ENCODE measurements at regions not wholly inside any gene's neighbourhood (a gene's known extent, or its start where the extent isn't known, plus 50 kb on each side); places are given as distances from the start of the nearest gene placed in this dataset.

GRCh38 chr14:41404126-41404525 lies 202.6 kb upstream of the LRFN5 start:
- ATAC-seq, result no peak
- POLR2A ChIA-PET, result no interaction called here

GRCh38 chr14:41403360-41403759 lies 203.3 kb upstream of the LRFN5 start:
- H3K4me1 ChIP-seq (ENCODE audit: control insufficient read depth in 1 of 2, insufficient read depth in 2 of 2, low read length in 2 of 2), result no peaks in the 10 kb centered on the region
- H3K9me2 ChIP-seq (ENCODE audit: insufficient read depth), result no peaks in the 10 kb centered on the region
- DNase-seq (ENCODE audit: low read depth, low spot score) (no peak), ATAC-seq (no peak)
- ChIA-PET RAD21 (ENCODE audit: low non-redundant PET in 1 of 2, low total read pairs in 2 of 2, uncharacterized antibody in 2 of 2, unreplicated experiment in 2 of 2) (no interaction called here), POLR2A (no interaction called here), CTCF (no interaction called here)
- H3K9ac ChIP-seq (ENCODE audit: low read length), result no peak overlapping the region
- no peaks in the 10 kb centered on the region for H3K79me2 ChIP-seq (ENCODE audit: insufficient read depth, low read length)
- BruUV-seq (replicated peaks), result no TSS peak
- TF ChIP-seq CEBPB (IDR thresholded peaks at IDR 0.05; ENCODE audit: low read depth) (no peak), SRF (IDR thresholded peaks at IDR 0.05; ENCODE audit: low read depth) (no peak), EGR1 (IDR thresholded peaks at IDR 0.05; ENCODE audit: low read depth) (no peak), POLR2AphosphoS5 (IDR thresholded peaks at IDR 0.05; ENCODE audit: low read depth, low read length) (no peak), SP1 (IDR thresholded peaks at IDR 0.05; ENCODE audit: low read depth) (no peak), TCF7L2 (IDR thresholded peaks at IDR 0.05; ENCODE audit: borderline replicate concordance, extremely low read depth, insufficient read depth, insufficient read length) (no peak), CTCF (IDR thresholded peaks at IDR 0.05 in 2 of 3, conservative IDR thresholded peaks at IDR 0.05 in 1 of 3; ENCODE audit: borderline replicate concordance in 1 of 3, insufficient read depth in 1 of 3, low read depth in 2 of 3, low read length in 2 of 3) (no peak), POLR2A (IDR thresholded peaks at IDR 0.05; ENCODE audit: borderline replicate concordance, extremely low read depth, insufficient read depth, insufficient read length) (no peak), EZH2 (IDR thresholded peaks at IDR 0.05) (no peak), FOSL1 (IDR thresholded peaks at IDR 0.05; ENCODE audit: low read depth) (no peak), EZH2phosphoT487 (IDR thresholded peaks at IDR 0.05; ENCODE audit: borderline replicate concordance) (no peak), SIN3A (IDR thresholded peaks at IDR 0.05; ENCODE audit: low read depth) (no peak), RAD21 (IDR thresholded peaks at IDR 0.05; ENCODE audit: low read depth) (no peak), CBX3 (IDR thresholded peaks at IDR 0.05; ENCODE audit: low read depth) (no peak), ZFX (IDR thresholded peaks at IDR 0.05) (no peak), MAX (IDR thresholded peaks at IDR 0.05) (no peak)
- TF ChIP-seq, protein P1, sequence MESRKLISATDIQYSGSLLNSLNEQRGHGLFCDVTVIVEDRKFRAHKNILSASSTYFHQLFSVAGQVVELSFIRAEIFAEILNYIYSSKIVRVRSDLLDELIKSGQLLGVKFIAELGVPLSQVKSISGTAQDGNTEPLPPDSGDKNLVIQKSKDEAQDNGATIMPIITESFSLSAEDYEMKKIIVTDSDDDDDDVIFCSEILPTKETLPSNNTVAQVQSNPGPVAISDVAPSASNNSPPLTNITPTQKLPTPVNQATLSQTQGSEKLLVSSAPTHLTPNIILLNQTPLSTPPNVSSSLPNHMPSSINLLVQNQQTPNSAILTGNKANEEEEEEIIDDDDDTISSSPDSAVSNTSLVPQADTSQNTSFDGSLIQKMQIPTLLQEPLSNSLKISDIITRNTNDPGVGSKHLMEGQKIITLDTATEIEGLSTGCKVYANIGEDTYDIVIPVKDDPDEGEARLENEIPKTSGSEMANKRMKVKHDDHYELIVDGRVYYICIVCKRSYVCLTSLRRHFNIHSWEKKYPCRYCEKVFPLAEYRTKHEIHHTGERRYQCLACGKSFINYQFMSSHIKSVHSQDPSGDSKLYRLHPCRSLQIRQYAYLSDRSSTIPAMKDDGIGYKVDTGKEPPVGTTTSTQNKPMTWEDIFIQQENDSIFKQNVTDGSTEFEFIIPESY (IDR thresholded peaks at IDR 0.05; ENCODE audit: extremely low read depth, insufficient replicate concordance, low read length), result no peak
- TF ChIP-seq, protein P2, sequence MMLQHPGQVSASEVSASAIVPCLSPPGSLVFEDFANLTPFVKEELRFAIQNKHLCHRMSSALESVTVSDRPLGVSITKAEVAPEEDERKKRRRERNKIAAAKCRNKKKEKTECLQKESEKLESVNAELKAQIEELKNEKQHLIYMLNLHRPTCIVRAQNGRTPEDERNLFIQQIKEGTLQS (IDR thresholded peaks at IDR 0.05), result no peak
- no peak overlapping the region for H3K4me3 ChIP-seq (replicated peaks in 1 of 2; ENCODE audit: low read depth in 1 of 2, low read length in 2 of 2)
- intact Hi-C loops (cut with micrococcal nuclease), result no loop called here
- H3K27ac ChIP-seq (ENCODE audit: low read depth, low read length), result no peak overlapping the region
- H3K27me3 ChIP-seq (ENCODE audit: insufficient read depth, low read length), result no peaks in the 10 kb centered on the region
- H3K4me2 ChIP-seq (ENCODE audit: low read length), result no peak overlapping the region
- H3K9me3 ChIP-seq (ENCODE audit: control insufficient read depth in 1 of 2, insufficient read depth in 1 of 2, low read depth in 1 of 2, low read length in 2 of 2), result no peaks in the 10 kb centered on the region
- no peak overlapping the region for H2AFZ ChIP-seq (ENCODE audit: low read depth, low read length, poor library complexity, severe bottlenecking)
- no peaks in the 10 kb centered on the region for H3K36me3 ChIP-seq (ENCODE audit: control insufficient read depth in 1 of 2, insufficient read depth in 2 of 2, low read length in 2 of 2)
- H4K20me1 ChIP-seq (ENCODE audit: insufficient read depth), result no peaks in the 10 kb centered on the region

More at GRCh38 chr14:41404126-41404525, 202.6 kb upstream of the LRFN5 start:
- Histone ChIP-seq H3K4me2 (ENCODE audit: low read length) (no peak overlapping the region), H4K20me1 (ENCODE audit: insufficient read depth) (no peaks in the 10 kb centered on the region), H3K79me2 (ENCODE audit: insufficient read depth, low read length) (no peaks in the 10 kb centered on the region), H3K9me3 (ENCODE audit: control insufficient read depth in 1 of 2, insufficient read depth in 1 of 2, low read depth in 1 of 2, low read length in 2 of 2) (no peaks in the 10 kb centered on the region), H3K4me1 (ENCODE audit: control insufficient read depth in 1 of 2, insufficient read depth in 2 of 2, low read length in 2 of 2) (no peaks in the 10 kb centered on the region), H2AFZ (ENCODE audit: low read depth, low read length, poor library complexity, severe bottlenecking) (no peak overlapping the region), H3K9me2 (ENCODE audit: insufficient read depth) (no peaks in the 10 kb centered on the region), H3K27ac (ENCODE audit: low read depth, low read length) (no peak overlapping the region), H3K36me3 (ENCODE audit: control insufficient read depth in 1 of 2, insufficient read depth in 2 of 2, low read length in 2 of 2) (no peaks in the 10 kb centered on the region), H3K9ac (ENCODE audit: low read length) (no peak overlapping the region), H3K27me3 (ENCODE audit: insufficient read depth, low read length) (no peaks in the 10 kb centered on the region), H3K4me3 (replicated peaks in 1 of 2; ENCODE audit: low read depth in 1 of 2, low read length in 2 of 2) (no peak overlapping the region)
- TF ChIP-seq EGR1 (IDR thresholded peaks at IDR 0.05; ENCODE audit: low read depth) (no peak), ZNF274 (IDR thresholded peaks at IDR 0.05; ENCODE audit: low read depth, low read length) (no peak), EZH2phosphoT487 (IDR thresholded peaks at IDR 0.05; ENCODE audit: borderline replicate concordance) (no peak)
- BruUV-seq (replicated peaks), result no TSS peak
- DNase-seq (ENCODE audit: low read depth, low spot score), result no peak
- intact Hi-C loops (cut with micrococcal nuclease), result no loop called here
- CTCF ChIA-PET, result no interaction called here
- RAD21 ChIA-PET (ENCODE audit: low non-redundant PET in 1 of 2, low total read pairs in 2 of 2, uncharacterized antibody in 2 of 2, unreplicated experiment in 2 of 2), result no interaction called here
